Renal cortex interstitium (tissue), 11 donors: ENCODE measurements at regions not wholly inside any gene's neighbourhood (a gene's known extent, or its start where the extent isn't known, plus 50 kb on each side); places are given as distances from the start of the nearest gene placed in this dataset.

ENCODE experiments used
- DNase-seq, 11 donors: peaks; one replicate each; pipeline ENCODE4 v3.0.0-alpha.2; 2013; ENCODE audit warnings: low read depth in 9 of 11, low spot score in 4 of 11; ENCODE audit errors: extremely low read depth in 1 of 11

- DNase-seq = no peak
Observed at GRCh38 chr9:2243666-2244555, 228.8 kb downstream of the SMARCA2 start.

GRCh38 chr9:2247340-2247739, 232.2 kb downstream of the SMARCA2 start:
- DNase-seq = no peak

- no peak for DNase-seq
Observed at GRCh38 chr9:2248768-2249265, 233.7 kb downstream of the SMARCA2 start.

- no peak for DNase-seq
Observed at GRCh38 chr9:2253636-2254580, 238.8 kb downstream of the SMARCA2 start.

- no peak for DNase-seq
Observed at GRCh38 chr9:2255128-2255527, 240.0 kb downstream of the SMARCA2 start.

GRCh38 chr9:2257248-2257929, 242.2 kb downstream of the SMARCA2 start:
- no peak for DNase-seq

GRCh38 chr9:2260417-2261306, 245.5 kb downstream of the SMARCA2 start:
- no peak for DNase-seq

GRCh38 chr9:2261421-2262103, 246.4 kb downstream of the SMARCA2 start:
- no peak for DNase-seq

GRCh38 chr9:2262386-2263071, 247.4 kb downstream of the SMARCA2 start:
- no peak for DNase-seq

- no peak for DNase-seq
Observed at GRCh38 chr9:2263111-2263510, 248.0 kb downstream of the SMARCA2 start.

GRCh38 chr9:2263665-2264064, 248.5 kb downstream of the SMARCA2 start:
- DNase-seq = no peak

- DNase-seq = no peak
Observed at GRCh38 chr9:2264081-2264480, 248.9 kb downstream of the SMARCA2 start.

GRCh38 chr9:2267181-2267745, 252.1 kb downstream of the SMARCA2 start:
- peak in 2 of 11 donors; percentile 28 to 31 for DNase-seq

- no peak for DNase-seq
Observed at GRCh38 chr9:2269778-2270177, 254.6 kb downstream of the SMARCA2 start.

GRCh38 chr9:2270565-2270964, 255.4 kb downstream of the SMARCA2 start:
- no peak for DNase-seq

GRCh38 chr9:2271426-2271825, 256.3 kb downstream of the SMARCA2 start:
- no peak for DNase-seq

- no peak for DNase-seq
Observed at GRCh38 chr9:2274762-2275161, 259.6 kb downstream of the SMARCA2 start.
